Gastrocnemius medialis (tissue), 4 donors: ENCODE measurements at regions not wholly inside any gene's neighbourhood (a gene's known extent, or its start where the extent isn't known, plus 50 kb on each side); places are given as distances from the start of the nearest gene placed in this dataset.

Experiments used
- CTCF ChIP-seq, 5 experiments: fragments of 450-650 bp in 3 of 5; fragments of 200-600 bp in 2 of 5; sonication (generic) in 2 of 5; IDR thresholded peaks in 4 of 5; conservative IDR thresholded peaks in 1 of 5; 1 replicate in 4 of 5; 2 replicates in 1 of 5; pipeline ENCODE4 v1.5.1; 2016 to 2019; ENCODE audit warnings: antibody characterized with exemption in 5 of 5, mild to moderate bottlenecking in 3 of 5, moderate library complexity in 3 of 5
- POLR2A ChIP-seq, 2 donors: fragments of 450-650 bp; IDR thresholded peaks; one replicate each; pipeline ENCODE4 v1.6.1; 2017; ENCODE audit warnings: antibody characterized with exemption in 2 of 2, mild to moderate bottlenecking in 2 of 2, moderate library complexity in 2 of 2

- TF ChIP-seq CTCF (IDR thresholded peaks at IDR 0.05 in 4 of 5, conservative IDR thresholded peaks at IDR 0.05 in 1 of 5): no peak
- no peak for TF ChIP-seq POLR2A (IDR thresholded peaks at IDR 0.05)
Measured at GRCh38 chr4:129453524-129454200, 357.7 kb downstream of the C4orf33 start.
